Endometrium (tissue), 2 donors: ENCODE measurements at regions not wholly inside any gene's neighbourhood (a gene's known extent, or its start where the extent isn't known, plus 50 kb on each side); places are given as distances from the start of the nearest gene placed in this dataset.
A peak's percentile ranks its signal among the peaks of the same experiment; 100 is the strongest.
"Not testable (repeated sequence)": the region's sequence is repeated elsewhere in the genome, so short reads cannot be mapped to it uniquely, and the experiment has no call there.

Experiments
- FAIRE-seq: peaks from 2 replicates; lab custom pipeline; 2012; peaks lifted over from hg19 to GRCh38; lab: Jason Lieb, UNC
- donor health status: control.
- donor health status: control.

DNA sequence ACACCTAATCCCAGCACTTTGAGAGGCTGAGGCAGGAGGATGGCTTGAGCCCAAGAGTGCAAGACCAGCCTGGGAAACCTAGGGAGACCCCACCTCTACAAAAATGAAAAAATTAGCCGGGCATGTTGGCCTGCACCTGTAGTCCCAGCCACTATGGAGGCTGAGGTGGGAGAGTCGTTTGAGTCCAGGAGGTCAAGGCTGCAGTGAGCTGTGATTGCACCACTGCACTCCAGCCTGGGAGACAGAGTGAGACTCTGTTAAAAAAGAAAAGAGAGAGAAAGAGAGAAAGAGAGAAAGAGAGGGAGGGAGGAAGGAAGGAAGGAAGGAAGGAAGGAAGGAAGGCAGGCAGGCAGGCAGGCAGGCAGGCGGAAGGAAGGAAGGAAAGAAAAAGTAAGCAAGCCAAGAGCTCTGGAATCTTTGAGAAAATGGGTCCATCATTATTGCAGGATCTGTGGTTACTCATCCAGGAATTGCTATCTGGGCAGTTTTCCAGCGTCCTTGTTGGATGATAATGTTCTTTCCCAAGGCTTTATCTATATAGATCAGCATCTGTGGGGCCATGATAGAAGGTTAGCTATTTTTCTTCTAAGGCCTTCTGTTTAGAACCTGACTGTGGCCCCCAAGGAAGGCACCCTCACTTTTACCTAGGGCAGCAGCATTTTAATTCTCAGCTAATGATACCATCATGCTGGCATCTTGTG lies 533.2 kb upstream of the CDH5 start:
- FAIRE-seq, result no peak

DNA sequence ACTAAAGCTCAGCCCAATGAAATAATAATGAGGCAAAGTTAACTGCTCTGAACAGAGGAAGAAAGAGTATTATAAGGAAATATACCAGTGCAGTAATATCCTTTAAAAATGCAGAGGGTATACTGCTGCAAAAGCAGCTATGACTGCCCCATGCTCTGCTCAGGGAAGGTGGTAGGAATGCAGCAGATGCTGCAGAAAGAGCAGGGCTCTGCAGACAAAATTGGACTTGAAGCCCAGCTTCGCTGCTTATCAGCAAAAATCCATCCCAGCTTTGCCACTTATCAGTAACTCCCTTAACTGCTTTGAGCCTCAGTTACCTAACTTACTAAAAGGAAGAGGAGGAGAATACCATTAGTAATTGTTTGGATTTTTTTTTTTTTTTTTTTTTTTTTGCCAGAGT lies 533.8 kb upstream of the CDH5 start:
- no peak for FAIRE-seq

DNA sequence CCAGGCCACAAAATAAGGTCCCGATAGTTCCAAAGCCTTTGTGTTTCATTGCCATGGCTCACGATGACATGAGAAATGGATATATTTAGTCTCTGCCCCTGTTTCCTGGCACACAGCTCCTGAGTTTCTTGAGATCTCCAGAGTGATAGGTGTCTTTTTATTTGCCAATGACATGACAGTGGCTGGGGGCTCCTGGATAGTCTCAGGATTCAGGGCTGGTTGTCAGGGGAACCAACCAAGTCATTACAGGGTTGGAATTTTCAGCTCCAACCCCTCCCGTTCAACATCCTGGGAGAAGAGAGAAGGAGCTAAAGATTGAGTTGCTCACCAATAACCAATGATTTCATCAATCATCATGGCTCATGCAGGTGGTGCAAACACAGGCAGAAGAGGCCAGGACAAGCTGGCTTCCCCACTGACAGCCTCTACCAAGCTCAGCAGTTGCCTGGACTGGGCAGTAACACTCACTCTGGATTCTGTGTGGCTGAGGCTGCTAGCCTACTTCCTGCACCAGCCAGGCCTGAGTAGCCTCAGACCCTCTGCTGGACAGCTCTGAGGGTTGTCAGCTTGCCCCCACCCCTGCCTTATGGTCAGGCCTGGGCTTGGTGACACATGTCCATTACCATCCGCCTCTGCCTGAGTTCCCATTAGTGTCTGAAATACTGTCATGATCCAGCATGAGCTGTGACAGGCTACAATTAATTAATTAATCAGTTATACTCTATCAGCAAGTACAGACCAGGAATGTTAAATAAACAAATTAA lies 534.4 kb upstream of the CDH5 start:
- FAIRE-seq, result no peak

DNA sequence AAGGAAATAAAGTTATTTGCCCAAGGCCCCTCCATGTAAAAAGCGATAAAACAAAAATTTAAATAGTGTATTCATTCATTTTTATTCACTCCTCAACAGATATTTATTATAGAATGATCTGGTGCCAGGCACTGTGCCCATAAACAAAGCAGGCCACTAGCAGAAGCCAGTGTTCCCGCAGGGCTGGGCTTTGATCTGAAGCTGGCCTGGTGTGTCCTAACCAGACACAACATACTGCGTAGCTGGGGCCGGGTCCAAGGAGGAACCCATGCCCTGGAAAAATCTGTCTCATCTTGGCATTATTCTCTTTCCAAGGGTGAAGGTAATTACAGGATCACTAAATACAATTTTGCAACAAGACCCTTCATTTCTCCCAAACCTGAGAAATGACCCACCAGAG lies 537.4 kb upstream of the CDH5 start:
- FAIRE-seq, result no peak

DNA sequence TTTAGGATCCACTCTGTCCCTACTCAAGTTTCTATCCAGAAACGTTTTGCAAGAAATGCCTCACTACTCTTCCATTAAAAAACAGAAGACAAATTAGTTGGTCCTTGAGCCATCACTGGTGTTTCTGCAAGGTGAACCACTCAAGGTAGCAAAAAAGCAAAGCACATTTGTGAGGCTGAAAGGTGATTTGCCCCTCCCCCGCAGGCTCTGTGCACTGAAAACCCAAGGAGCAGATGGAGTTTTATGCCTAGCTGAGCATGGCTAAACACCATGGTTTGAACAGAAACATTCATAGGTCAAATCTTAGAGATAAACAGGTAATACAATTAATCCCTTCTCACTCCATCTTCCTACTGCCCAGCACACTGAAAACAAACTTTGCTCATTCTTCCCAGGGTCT lies 538.2 kb upstream of the CDH5 start:
- no peak for FAIRE-seq

DNA sequence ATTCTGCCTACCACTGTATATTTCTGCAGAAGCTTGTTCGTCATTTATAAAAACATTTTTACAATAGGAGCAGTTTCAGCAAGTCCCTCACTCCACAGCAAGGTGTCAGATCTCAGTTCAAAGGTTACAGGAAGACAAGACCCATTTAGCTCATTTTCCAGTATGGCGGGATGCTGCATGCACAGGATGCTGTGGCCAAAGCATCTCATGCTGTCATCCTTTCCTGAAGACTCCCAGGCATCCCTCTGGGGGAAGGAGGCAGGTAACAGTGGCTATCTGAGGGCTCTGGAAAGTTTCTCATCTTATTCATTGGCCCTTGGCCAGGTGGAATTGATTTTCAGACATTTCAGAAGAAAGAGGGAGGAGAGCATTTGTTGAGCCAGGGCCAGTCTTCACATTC lies 539.3 kb upstream of the CDH5 start:
- FAIRE-seq, result no peak

DNA sequence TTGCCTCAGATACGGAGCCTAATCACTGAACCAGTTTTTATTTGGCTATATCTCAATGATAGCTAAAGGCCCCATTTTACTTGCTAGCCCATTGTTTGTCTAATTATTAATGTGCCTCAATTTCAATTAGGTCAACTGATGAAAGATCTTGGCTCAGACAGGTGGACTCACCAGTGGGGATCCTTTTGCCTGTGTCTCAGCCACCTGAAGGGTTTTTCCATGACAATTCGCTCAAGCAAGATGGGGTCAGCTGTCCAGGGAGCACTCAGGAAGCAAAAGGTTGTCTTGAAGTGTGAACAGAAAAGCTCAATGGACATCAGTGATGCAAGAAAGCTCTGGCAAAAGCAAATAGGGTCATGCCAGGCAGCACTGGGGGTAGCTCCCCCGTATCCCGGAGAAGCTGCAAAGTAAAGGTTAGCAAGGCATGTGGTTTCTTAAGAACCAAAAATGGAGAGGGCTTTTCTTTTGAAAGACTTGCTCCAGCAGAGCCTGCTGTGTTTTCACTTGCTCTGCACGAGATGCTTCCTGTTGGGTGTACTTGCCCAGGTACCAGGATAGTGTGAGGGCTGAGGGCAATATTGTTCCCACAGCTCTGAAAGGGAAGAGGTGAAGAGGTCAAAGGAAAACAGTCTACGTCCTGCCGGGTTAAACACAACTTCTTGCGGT lies 541.2 kb upstream of the CDH5 start:
- no peak for FAIRE-seq

DNA sequence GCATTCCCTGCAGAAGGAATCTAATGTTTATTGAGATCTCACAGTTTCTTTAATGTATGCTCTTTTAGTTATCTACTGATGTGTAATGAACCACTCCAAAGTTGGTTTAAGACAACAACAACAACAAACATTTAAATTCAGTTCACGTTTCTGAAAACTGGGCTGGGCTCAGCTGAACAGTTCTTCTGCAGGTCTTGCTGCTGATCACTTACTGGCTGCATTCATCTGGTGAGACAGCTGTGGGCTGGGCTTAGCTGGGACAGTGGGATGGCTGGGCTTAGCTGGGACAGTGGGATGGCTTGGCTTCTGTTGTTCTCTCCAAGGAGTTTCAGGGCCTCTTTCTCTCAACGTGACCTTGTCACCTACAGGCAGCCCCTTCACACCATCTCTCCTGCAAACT lies 544.3 kb upstream of the CDH5 start:
- no peak for FAIRE-seq

DNA sequence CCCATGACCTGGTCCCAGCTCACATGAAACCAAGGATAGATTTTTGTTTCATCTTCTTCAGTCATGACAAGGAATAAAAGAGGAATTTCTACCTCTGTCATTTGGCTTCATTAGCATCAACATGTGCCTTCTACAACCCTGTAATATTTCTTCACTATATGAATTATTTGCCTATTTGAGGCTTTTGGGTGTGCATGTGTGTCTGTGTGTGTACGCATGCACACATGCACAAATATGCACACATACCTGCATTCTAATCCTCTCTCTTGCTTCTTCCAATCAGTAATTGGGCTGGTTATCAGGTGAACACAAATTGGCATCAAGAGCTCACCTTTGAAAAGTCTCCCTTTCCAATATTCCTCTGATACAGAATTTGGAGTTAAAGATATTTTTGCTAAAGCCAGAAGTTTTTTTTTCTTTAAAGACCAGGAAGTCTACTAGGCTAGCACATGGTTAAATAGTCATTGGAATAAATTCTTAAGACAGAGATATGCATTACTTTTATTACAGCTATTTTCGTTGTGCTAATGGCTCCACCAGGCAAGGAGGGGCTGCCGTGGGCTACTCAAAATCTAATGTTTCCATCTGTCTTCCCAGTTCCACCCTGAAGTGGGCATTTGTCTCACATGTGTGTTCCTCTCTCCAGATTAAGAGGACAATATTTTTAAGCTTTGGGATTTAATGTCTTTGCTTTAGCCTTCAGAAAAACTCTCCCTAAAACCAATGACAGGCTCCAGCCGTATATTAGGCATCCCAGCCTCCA lies 547.2 kb upstream of the CDH5 start:
- no peak for FAIRE-seq

DNA sequence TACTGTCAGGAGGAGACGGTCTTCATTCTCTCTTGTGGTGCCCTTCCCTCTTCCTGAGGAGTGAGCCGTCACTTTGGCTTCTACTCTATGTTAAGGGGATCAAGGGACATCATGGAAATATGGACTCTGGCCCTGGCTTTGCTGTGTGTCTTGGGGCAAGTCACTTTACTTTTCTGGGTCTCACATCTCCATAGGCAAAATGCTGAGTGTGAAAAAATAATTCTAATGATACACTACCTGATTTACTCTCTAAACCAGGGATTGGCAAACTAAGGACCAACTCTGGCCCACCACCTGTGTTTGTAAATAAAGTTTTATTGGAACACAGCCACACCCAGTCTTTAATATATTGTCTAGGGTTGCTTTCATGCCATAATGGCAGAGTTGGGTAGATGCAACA lies 548.7 kb upstream of the CDH5 start:
- FAIRE-seq, result no peak

DNA sequence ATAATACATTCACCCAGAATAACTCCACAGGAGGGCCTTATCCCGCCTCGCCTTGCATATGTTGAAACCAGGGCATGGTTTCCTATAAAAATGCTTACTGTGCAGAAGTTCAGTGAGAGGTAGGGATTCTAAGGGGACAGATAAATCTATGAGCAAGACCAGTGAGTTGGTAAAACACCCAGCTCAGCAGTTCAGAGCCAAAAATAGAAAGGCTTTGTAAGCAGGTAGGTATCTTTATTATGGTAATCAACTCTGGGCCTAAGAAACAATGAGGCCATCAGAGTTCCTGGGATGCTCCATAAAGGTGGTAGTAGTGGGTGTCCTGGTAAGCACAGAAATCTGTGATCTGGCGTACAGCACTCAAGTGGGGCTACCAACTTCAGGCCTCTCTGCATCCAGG lies 549.4 kb upstream of the CDH5 start:
- FAIRE-seq, result no peak

DNA sequence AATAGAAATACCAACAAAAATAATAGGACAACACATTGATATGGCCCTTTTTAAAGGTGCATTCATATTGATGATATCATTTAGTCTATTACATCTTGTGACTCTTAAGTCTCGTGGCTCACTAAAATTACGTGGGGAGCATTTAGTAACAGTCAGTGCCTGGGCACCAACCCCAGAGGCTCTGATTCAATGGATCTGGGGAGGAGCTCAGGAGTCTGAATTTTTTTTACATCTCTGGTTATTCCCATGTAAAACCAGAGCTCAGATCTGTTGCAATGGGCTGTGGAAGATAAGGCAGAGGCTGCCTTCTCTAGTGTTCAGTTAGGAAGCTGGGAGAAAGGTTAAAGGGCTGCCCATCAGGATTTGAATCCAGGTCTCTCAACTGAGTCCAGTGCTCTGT lies 549.9 kb upstream of the CDH5 start:
- no peak for FAIRE-seq

DNA sequence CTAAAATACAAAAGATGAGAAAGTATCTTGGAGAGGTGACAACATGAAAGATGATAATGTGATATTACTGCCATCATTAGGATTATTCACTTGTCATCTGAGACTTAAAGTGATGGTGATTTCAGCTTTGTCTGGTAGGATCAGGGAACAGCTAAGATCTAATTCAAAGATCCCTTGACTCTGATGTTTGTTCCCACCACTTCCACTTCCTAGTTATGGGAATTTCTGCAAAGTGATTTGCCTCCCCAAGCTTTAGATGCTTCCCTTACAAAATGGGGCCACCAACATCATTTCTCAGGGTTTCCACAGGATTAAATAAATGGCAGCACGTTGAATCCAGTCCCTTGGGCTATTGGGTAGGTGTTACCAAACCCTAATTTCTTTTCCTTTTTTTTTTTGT lies 550.8 kb upstream of the CDH5 start:
- no peak for FAIRE-seq

DNA sequence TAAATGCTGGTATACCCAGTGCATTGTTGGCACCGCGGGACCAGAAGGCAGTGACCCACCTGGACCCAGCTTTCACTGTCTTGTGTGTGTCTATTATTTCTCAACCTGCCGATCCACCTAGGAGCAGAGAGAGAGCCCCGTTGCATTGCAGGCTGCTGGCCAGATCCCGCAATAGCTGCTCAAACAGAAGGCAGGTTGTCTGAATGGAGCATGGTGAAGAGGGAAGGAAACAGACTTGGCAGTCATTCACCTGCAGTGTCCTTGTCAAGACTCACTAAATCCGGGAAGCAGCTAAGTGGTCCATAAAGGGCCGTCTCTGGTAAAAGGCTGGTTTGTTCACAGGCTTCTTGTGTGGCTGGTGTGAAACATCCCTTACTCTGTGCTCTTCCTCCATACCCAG lies 552.6 kb upstream of the CDH5 start:
- not testable (repeated sequence) for FAIRE-seq

DNA sequence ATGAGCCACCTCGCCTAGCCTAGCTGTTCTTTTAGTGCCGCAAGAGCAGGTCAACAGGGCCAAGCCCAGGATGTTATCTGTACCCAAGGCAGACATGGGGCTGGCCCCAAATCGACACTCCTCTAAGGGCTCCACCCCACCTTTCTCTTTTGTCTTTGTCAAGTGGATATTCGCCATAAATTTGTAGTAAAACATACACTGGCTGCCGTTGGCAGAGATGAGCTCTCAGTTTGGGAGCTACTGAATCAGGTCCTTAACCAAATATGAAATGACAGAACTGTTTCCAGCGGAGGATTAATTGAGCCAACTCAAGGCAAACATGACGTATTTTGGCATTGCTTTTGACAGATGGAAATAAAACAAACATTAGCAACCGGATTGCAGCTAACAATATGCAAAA lies 556.9 kb upstream of the CDH5 start:
- no peak for FAIRE-seq

DNA sequence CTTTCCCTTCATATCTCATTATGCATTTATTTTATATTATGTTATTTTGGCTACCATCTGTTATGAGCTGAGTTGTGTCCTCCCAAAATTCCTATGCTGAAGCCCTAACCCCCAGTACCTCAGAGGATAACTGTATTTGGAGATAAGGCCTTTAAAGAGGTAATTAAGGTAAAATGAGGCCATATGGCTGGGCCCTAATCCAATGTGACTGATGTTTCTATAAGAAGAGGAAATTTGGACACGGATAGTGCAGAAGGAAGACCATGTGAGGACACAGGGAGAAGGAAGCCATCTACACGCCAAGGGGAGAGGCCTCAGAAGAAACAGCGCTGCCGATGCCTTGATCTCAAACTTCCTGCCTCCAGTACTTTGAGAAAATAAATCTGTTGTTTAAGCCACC lies 557.7 kb upstream of the CDH5 start:
- FAIRE-seq, result no peak

DNA sequence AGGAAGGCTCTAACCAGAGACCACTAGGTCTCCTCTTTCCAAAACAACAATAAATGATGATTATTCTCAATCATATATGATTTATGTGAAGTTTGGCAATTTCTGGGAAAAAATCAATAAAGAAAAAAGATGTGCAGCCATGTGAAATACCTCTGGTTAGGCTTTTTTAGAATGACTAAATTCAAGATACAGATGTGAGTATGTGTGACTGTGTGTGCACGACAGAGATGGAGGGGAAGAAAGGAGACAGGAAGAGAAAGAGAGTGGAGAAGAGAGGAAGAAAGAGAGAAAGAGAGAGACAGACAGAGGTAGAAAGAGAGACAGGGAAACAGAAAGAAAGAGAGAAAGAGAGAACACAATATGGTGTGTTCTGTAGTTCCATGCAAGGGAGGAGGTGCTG lies 558.6 kb upstream of the CDH5 start:
- no peak for FAIRE-seq

DNA sequence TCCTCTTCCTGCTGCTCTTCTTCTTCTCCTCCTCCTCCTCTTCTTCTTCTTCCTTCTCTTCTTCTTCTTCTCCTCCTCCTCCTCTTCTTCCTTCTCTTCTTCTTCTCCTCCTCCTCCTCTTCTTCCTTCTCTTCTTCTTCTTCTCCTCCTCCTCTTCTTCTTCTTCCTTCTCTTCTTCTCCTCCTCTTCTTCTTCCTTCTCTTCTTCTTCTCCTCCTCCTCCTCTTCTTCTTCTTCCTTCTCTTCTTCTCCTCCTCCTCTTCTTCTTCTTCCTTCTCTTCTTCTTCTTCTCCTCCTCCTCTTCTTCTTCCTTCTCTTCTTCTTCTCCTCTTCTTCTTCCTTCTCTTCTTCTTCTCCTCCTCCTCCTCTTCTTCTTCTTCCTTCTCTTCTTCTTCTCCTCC lies 560.8 kb upstream of the CDH5 start:
- not testable (repeated sequence) for FAIRE-seq

DNA sequence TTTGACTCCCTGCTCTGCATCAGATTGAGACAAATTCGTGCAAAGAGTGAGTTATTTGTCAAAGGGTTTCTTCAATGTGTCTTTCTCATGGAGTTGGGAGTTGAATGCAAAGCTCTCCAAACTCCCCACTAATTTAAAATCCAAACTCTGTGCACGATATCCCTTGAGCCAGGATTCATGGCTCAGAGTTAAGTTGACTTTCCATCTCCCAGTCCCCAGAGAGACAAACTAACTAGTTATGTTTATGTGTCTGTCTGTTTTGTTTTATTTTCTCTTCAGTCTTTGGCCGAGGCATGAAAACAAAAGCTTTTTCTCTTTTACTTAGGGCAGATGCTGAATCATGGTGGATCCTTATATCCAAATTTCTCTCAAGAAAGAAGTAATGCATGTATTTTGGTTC lies 570.0 kb upstream of the CDH5 start:
- FAIRE-seq, result peak; percentile 96

DNA sequence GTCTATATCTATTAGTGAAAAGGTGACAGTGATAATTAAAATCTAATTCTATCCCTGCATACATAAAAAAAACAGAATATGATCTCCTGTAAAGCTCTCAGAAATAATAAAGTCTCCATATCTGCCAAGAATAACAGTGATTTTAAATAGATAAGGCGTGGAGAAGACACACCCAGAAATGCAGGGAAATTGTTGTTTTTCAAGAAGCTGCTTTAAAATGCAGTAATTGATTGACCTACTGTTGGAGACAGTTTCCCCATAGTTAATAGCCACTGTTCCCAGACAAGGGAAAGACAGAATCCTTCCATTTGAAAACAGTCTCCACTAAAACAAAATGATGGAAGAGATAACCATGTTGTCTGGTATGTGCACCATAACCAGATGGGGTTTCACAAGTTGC lies 571.5 kb upstream of the CDH5 start:
- FAIRE-seq, result no peak

DNA sequence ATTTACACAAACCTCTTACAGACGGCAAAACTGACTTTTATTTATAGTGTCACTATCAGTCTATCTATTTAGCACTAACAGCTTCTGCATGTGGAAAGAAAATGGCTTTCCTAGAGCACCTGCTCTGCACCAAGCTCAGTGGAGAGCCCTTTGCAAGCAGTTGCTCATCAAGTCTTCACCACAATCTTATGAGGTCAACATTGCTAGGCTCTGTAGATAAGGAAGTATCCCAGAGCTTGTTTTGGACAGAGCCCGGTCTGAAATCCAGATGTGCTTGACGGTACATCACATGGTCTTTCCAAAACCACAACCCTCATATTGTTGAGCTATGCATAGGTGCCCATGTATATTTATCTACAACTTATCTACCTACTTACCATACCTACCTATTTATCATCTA lies 572.7 kb upstream of the CDH5 start:
- no peak for FAIRE-seq

DNA sequence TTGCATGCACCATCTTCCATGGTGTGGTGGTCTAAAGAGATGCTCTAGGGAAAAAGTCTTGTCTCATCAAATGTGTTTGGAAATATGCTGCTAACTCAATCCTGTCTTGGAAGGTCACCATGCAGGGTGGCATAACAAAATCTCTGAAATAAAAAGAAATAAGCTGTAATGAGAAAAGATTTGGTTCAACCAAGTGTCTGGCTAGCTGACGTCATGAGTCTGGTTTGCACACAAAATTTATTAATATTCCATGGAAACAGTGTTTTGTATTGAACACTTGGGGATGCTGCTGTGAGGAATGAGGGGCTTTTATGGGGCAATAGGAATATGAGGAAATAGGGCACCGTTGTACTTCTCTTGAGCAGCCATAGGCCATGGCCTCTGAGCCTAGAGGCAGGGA lies 575.7 kb upstream of the CDH5 start:
- FAIRE-seq, result no peak
